ENCODE measurements at regions not wholly inside any gene's neighbourhood (a gene's known extent, or its start where the extent isn't known, plus 50 kb on each side); places are given as distances from the start of the nearest gene placed in this dataset.

GRCh38 chr3:187445356-187445755 lies 77.2 kb downstream of the RTP4 start:
- intact Hi-C loops (cut with DNase I): no loop called here
- Histone ChIP-seq H3K4me3 (no peak overlapping the region), H3K27me3 (no peaks in the 10 kb centered on the region), H3K36me3 (no peaks in the 10 kb centered on the region), H3K4me1 (no peaks in the 10 kb centered on the region), H3K9me3 (no peaks in the 10 kb centered on the region), H3K27ac (no peak overlapping the region)
- no peak for ATAC-seq
- DNase-seq: no peak
- TF ChIP-seq CTCF (IDR thresholded peaks at IDR 0.05): no peak

GRCh38 chr3:187434524-187434923 lies 66.3 kb downstream of the RTP4 start:
- no peak for ATAC-seq
- H3K9me3 ChIP-seq: no peaks in the 10 kb centered on the region

GRCh38 chr3:187430576-187430975 lies 62.4 kb downstream of the RTP4 start:
- Histone ChIP-seq H3K4me3 (no peak overlapping the region), H3K27me3 (peaks cover 0 to 3% of the 10 kb centered on the region in 2 donors), H3K4me1 (no peaks in the 10 kb centered on the region), H3K27ac (no peak overlapping the region), H3K36me3 (no peaks in the 10 kb centered on the region), H3K9me3 (no peaks in the 10 kb centered on the region)
- DNase-seq (no peak), ATAC-seq (no peak)
- no peak for TF ChIP-seq CTCF (IDR thresholded peaks at IDR 0.05)
- intact Hi-C loops (cut with DNase I): no loop called here

More at GRCh38 chr3:187434524-187434923, 66.3 kb downstream of the RTP4 start:
- intact Hi-C loops (cut with DNase I): no loop called here
- no peaks in the 10 kb centered on the region for H3K36me3 ChIP-seq
- no peak for DNase-seq
- H3K4me1 ChIP-seq: no peaks in the 10 kb centered on the region
- peaks cover 0 to 3% of the 10 kb centered on the region in 2 donors for H3K27me3 ChIP-seq
- no peak overlapping the region for H3K4me3 ChIP-seq
- TF ChIP-seq CTCF (IDR thresholded peaks at IDR 0.05): no peak
- no peak overlapping the region for H3K27ac ChIP-seq

Data from left lung (tissue), 4 donors.